ENCODE measurements at regions not wholly inside any gene's neighbourhood (a gene's known extent, or its start where the extent isn't known, plus 50 kb on each side); places are given as distances from the start of the nearest gene placed in this dataset.

DNA sequence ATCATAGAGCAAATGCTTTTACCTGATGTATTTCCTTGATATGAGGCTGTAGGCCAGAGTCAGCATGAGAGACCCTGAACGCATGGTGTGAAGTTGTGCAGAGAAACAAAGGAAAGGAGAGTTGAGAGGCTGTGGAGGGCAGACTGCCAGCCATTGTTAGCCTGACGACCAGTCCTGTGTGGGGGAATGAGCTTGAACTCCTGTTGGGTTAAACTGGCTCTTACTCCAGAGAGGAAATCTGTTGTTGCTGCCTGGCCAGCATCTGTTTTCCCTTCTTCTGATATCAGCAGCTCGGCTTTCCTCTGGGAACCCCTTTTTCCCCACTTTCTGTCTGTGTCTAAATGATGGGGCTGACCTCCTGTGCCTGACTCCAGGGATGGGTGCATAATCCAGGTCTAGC, 158.2 kb upstream of the ZFP64 start:
- no peak for TF ChIP-seq RAD21 (IDR thresholded peaks at IDR 0.05; ENCODE audit: insufficient read depth, low read depth, low read length)
- TF ChIP-seq, protein P1, sequence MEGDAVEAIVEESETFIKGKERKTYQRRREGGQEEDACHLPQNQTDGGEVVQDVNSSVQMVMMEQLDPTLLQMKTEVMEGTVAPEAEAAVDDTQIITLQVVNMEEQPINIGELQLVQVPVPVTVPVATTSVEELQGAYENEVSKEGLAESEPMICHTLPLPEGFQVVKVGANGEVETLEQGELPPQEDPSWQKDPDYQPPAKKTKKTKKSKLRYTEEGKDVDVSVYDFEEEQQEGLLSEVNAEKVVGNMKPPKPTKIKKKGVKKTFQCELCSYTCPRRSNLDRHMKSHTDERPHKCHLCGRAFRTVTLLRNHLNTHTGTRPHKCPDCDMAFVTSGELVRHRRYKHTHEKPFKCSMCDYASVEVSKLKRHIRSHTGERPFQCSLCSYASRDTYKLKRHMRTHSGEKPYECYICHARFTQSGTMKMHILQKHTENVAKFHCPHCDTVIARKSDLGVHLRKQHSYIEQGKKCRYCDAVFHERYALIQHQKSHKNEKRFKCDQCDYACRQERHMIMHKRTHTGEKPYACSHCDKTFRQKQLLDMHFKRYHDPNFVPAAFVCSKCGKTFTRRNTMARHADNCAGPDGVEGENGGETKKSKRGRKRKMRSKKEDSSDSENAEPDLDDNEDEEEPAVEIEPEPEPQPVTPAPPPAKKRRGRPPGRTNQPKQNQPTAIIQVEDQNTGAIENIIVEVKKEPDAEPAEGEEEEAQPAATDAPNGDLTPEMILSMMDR (IDR thresholded peaks at IDR 0.05 in 2 of 3, conservative IDR thresholded peaks at IDR 0.05 in 1 of 3; ENCODE audit: control insufficient read depth in 2 of 3, extremely low read depth in 1 of 3, insufficient read depth in 1 of 3, low read depth in 3 of 3, low read length in 3 of 3), result no peak

All from GM12878 (cell line).